ENCODE measurements at regions not wholly inside any gene's neighbourhood (a gene's known extent, or its start where the extent isn't known, plus 50 kb on each side); places are given as distances from the start of the nearest gene placed in this dataset.

GRCh38 chr2:9693646-9694045 is 62.8 kb upstream of the YWHAQ start:
- TF ChIP-seq JUND (IDR thresholded peaks at IDR 0.05) (no peak), EZH2 (IDR thresholded peaks at IDR 0.05) (no peak), CTCF (IDR thresholded peaks at IDR 0.05 in 2 of 3, conservative IDR thresholded peaks at IDR 0.05 in 1 of 3; ENCODE audit: borderline replicate concordance in 1 of 3, insufficient read depth in 1 of 3, low read depth in 2 of 3, low read length in 2 of 3) (no peak), POLR2A (IDR thresholded peaks at IDR 0.05; ENCODE audit: borderline replicate concordance, extremely low read depth, insufficient read depth, insufficient read length) (no peak)

Measured in HCT116 (cell line).